GM10266 (cell line): ENCODE measurements at regions not wholly inside any gene's neighbourhood (a gene's known extent, or its start where the extent isn't known, plus 50 kb on each side); places are given as distances from the start of the nearest gene placed in this dataset.

Experiments
- DNase-seq: peaks from one replicate; pipeline ENCODE4 v3.0.0; 2012; ENCODE audit errors: extremely low spot score
- TF ChIP-seq, protein P1 (sequence below): IDR thresholded peaks from 2 replicates; pipeline ENCODE4 v1.5.1; 2012; ENCODE audit warnings: mild to moderate bottlenecking, low read depth; ENCODE audit not compliant: control insufficient read depth, insufficient read depth; ENCODE audit errors: missing control alignments

DNA sequence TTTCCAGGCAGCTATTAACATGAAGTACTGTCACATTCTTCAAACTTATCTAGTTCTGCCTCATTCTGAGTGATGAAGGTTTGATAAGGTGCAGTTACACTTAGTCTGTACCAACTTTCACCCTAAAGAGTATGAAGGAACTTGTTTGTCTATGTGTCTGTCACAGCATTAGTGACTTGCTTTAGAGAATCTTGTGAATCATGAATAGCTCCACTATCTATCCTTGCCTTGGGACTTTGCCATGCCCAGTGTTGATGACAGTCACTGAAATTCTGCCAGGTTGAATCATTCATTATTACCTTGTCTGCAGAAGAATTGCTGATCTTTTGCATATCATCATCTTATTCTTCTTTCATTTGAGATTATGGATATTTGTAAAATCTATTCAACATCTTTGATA lies 50.9 kb upstream of the A1CF start:
- TF ChIP-seq, protein P1, sequence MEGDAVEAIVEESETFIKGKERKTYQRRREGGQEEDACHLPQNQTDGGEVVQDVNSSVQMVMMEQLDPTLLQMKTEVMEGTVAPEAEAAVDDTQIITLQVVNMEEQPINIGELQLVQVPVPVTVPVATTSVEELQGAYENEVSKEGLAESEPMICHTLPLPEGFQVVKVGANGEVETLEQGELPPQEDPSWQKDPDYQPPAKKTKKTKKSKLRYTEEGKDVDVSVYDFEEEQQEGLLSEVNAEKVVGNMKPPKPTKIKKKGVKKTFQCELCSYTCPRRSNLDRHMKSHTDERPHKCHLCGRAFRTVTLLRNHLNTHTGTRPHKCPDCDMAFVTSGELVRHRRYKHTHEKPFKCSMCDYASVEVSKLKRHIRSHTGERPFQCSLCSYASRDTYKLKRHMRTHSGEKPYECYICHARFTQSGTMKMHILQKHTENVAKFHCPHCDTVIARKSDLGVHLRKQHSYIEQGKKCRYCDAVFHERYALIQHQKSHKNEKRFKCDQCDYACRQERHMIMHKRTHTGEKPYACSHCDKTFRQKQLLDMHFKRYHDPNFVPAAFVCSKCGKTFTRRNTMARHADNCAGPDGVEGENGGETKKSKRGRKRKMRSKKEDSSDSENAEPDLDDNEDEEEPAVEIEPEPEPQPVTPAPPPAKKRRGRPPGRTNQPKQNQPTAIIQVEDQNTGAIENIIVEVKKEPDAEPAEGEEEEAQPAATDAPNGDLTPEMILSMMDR: no peak
- DNase-seq: no peak

DNA sequence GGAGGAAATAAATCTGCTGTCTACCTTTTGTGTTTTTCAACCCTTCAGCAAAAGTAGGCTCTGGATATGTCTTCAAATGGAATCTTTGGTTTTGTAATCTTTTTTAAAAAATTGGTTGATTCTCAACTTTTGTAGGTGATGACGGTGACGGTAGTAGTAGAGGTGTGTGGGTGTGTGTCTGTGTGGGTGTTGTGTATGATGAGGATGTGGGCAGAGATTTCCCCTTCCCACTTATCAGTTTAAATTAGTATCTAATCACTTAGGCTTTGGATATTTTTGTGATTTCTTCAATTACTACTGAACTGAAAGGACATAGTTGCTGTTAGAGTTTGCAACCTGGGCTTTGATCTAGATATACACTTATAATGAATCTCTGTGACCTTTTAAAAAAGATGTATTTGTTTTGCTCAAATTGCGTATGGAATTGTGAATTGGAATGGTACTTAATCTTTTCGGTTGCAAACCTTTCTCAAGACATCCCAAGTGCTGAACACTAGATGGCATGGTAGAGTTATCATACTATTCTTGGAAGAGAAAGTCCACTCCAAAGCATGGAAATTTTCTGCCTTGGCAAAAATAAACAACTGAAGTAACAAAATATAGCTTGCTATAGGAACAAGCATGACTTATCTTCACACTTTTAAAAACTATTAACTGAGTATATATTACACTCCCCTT lies 51.9 kb upstream of the A1CF start:
- no peak for DNase-seq
- TF ChIP-seq, protein P1: peak; percentile 27

DNA sequence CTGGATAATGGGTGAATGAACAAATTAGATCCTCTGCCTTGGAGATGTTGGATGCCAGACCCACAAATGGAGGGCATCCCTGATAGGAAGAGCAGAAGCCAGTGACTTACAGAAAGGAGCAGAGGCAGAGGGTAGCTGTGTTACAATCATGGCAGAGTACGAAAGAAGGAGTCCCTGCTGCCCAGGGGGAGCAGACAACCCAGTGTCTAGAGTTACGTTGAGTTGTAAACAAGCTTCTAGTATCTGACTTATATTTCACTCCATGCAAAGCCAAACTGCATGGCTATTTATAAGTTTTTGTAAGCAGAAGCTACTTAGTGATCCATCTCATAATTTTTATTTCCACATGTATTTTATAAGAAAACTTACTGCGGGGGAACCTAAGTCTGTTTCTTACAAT lies 56.2 kb upstream of the A1CF start:
- TF ChIP-seq, protein P1: no peak

DNA sequence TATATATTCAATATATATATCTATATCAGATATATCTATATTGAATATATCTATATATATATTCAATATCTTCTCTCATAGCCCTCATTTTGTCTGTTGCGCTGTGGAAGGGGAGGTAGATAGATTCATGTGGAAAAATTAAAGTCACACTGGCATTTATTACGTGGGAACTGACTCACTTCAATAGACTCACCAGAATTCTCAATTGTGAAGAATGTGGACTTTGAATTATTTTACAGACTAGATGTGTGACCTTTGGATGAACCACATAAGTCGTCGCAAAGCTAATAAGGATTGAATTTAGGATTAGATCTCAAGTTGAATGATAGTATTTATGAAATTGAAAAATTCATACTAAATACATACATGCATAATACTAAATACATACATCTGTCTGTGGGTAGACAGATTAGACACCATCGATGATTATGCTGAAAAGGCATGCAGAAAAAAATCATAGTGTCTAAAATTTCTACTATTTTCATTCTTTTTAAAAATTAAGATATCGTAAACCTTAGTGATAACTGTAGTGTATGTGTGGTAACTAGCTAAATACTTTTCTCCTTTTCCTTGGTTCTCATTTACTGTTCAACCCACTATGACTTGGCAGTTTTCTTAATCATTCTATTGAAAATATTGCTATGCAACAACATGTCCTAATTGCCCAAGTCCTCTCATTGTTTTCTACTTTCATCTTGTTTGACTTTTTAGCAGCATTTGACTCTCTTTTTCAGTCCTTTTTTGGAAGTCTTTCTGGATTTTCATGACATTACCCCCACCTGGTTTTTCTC lies 61.8 kb upstream of the A1CF start:
- DNase-seq: no peak
- TF ChIP-seq, protein P1: no peak

More for the DNA sequence above, 56.2 kb upstream of the A1CF start:
- no peak for DNase-seq

DNA sequence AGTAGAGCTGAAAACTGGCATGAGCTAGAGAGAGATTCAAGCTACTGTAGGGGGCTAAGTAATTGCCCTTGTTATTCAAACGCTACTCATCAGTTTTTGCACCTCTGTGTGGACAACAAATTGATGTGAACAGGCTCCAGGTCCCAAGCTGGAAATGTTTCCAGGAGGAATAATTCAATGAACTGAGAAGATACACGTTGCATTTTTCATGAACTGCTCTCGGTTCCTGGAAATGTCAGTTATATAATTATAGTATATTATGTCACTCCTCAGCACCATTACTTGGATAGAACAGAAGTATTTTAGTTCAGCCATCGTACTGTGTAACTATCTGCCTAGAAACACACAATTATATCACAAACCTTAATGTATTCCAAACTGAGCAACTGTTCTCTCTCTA lies 65.9 kb upstream of the A1CF start:
- DNase-seq: no peak
- TF ChIP-seq, protein P1: no peak

DNA sequence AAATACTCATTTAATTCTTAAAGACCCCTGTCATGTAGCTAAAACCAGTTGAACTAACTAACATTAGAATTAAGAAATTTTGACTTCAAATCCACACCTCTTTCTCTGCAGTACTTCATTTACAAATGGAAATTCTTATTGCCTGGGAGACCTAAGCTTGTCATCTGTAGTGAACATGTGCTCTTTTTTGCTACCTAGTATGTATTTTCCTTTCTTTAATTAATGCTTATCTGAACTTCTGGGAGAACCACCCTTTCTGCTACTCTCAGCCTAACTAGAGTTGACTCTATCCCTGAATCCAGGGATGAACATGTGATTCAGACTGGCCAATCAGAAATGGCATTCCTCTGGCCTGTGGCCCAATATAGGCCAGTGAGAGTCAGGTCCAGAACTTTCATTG lies 75.9 kb upstream of the A1CF start:
- no peak for DNase-seq
- TF ChIP-seq, protein P1: no peak

DNA sequence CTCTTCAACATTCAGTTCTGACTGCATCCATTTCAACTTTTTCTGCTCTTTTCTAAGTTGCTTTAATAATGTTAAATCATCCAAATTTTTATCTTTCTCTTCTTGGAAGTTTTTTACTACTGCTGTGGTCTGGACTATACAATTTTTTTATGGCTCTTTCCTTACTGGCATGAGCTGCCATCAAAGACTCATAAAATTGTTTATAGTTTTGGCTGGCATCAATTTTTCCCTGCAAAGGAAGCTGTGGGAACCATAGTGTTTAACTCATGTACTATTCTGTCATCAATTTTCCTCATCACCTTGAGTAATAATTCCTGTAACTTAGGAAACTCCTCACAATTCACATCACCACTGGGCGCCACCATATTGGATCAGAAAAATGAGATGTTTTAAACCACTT lies 77.6 kb upstream of the A1CF start:
- TF ChIP-seq, protein P1: no peak
- DNase-seq: no peak
